HepG2 (cell line): ENCODE measurements at regions not wholly inside any gene's neighbourhood (a gene's known extent, or its start where the extent isn't known, plus 50 kb on each side); places are given as distances from the start of the nearest gene placed in this dataset.

Experiments
- ATAC-seq: fragments of 200-7000 bp; cut with Tn5 transposase; 3 replicates; pipeline ENCODE4 v1.9.1; 2020; ENCODE audit warnings: mild to moderate bottlenecking, moderate library complexity
- BruUV-seq: library from RNA; stranded (reverse); fragments of 400-500 nt; replicated peaks from 2 replicates; lab custom pipeline; 2021; lab: Mats Ljungman, UMichigan
- CTCF ChIA-PET: fragments of 300-600 bp; formaldehyde crosslinking; extraction: SDS; loops from one replicate; lab custom pipeline; 2021; ENCODE audit warnings: low total read pairs, inconsistent platforms, low intra/inter-chr PET ratio; lab: Yijun Ruan, JAX
- POLR2A ChIA-PET: fragments of 350-600 bp; sonication (Branson Sonifier 250); formaldehyde crosslinking; loops from one replicate; lab custom pipeline; 2020; ENCODE audit warnings: antibody characterized with exemption, inconsistent platforms; lab: Yijun Ruan, JAX
- DNase-seq: peaks from one replicate; pipeline ENCODE4 v3.0.0-alpha.2; 2015; ENCODE audit warnings: low spot score
- FAIRE-seq: peaks from 3 replicates; lab custom pipeline; 2011; peaks lifted over from hg19 to GRCh38; lab: Jason Lieb, UNC
- H2AFZ ChIP-seq: one replicate; pipeline ENCODE4 v1.6.1; 2011; ENCODE audit warnings: low read length, inconsistent platforms
- H3K27ac ChIP-seq: fragments of 300-600 bp; 3 replicates; pipeline ENCODE4 v1.8.0; 2011; ENCODE audit warnings: mixed run types, mild to moderate bottlenecking, mixed read lengths, low read length, inconsistent platforms; ENCODE audit not compliant: insufficient read depth; ENCODE audit errors: extremely low read length
- H3K27me3 ChIP-seq, 2 experiments: fragments of 200-600 bp in 1 of 2; 2 replicates in 1 of 2; 3 replicates in 1 of 2; pipeline versions ENCODE4 v1.6.0 to v1.8.0; 2011; ENCODE audit warnings: low read length in 2 of 2, mild to moderate bottlenecking in 2 of 2, moderate library complexity in 2 of 2, inconsistent platforms in 1 of 2; ENCODE audit not compliant: insufficient read depth in 2 of 2, control insufficient read depth in 1 of 2
- H3K36me3 ChIP-seq, 2 experiments: fragments of 200-600 bp in 1 of 2; replicated peaks in 1 of 2; 2 replicates in 1 of 2; 3 replicates in 1 of 2; pipeline versions ENCODE4 v1.5.1 to v1.8.0; 2011; ENCODE audit warnings: low read length in 2 of 2, inconsistent platforms in 1 of 2; ENCODE audit not compliant: insufficient read depth in 2 of 2, control insufficient read depth in 1 of 2
- H3K4me1 ChIP-seq: 2 replicates; pipeline ENCODE4 v1.5.1; 2012; ENCODE audit warnings: low read length, inconsistent platforms; ENCODE audit not compliant: insufficient read depth
- H3K4me2 ChIP-seq: 2 replicates; pipeline ENCODE4 v1.6.0; 2011; ENCODE audit warnings: low read depth, low read length, inconsistent platforms
- H3K4me3 ChIP-seq, 3 experiments: fragments of 200-600 bp in 1 of 3; sonication (generic), shearing (Covaris generic) in 1 of 3; replicated peaks in 1 of 3; 2 replicates each; pipeline ENCODE4 v1.5.1; 2011 to 2016; ENCODE audit warnings: low read length in 3 of 3, inconsistent platforms in 2 of 3, low read depth in 2 of 3, mild to moderate bottlenecking in 2 of 3, control low read depth in 1 of 3, mixed read lengths in 1 of 3; ENCODE audit not compliant: insufficient read depth in 1 of 3
- H3K79me2 ChIP-seq: one replicate; pipeline ENCODE4 v1.6.1; 2011; ENCODE audit warnings: low read length, inconsistent platforms; ENCODE audit not compliant: insufficient read depth
- H3K9ac ChIP-seq: 2 replicates; pipeline ENCODE4 v1.6.0; 2011; ENCODE audit warnings: mild to moderate bottlenecking, low read depth, low read length, inconsistent platforms; ENCODE audit not compliant: insufficient read depth
- H3K9me3 ChIP-seq: 2 replicates; pipeline ENCODE4 v1.5.1; 2012; ENCODE audit warnings: mild to moderate bottlenecking, low read length
- H4K20me1 ChIP-seq: 2 replicates; pipeline ENCODE4 v1.6.0; 2011; ENCODE audit warnings: inconsistent platforms, mild to moderate bottlenecking, low read length, moderate library complexity; ENCODE audit not compliant: insufficient read depth
- ATRX ChIP-seq: sonication (generic); formaldehyde crosslinking; IDR thresholded peaks from 2 replicates; pipeline ENCODE4 v1.4.0; 2020; ENCODE audit warnings: missing genetic modification reagents, borderline replicate concordance
- CBX5 ChIP-seq: sonication (generic); formaldehyde crosslinking; IDR thresholded peaks from 2 replicates; pipeline ENCODE4 v1.4.0; 2020; ENCODE audit warnings: missing genetic modification reagents, borderline replicate concordance
- GATAD1 ChIP-seq: IDR thresholded peaks from 2 replicates; pipeline ENCODE4 v1.6.1; 2016; ENCODE audit warnings: missing genetic modification reagents, missing compliant biosample characterization
- HDAC6 ChIP-seq: fragments of 200-600 bp; sonication (generic); IDR thresholded peaks from 2 replicates; pipeline ENCODE4 v1.7.0; 2017; ENCODE audit warnings: mild to moderate bottlenecking, antibody characterized with exemption, low read length, low read depth
- HOXA9 ChIP-seq: sonication (generic); formaldehyde crosslinking; IDR thresholded peaks from 2 replicates; pipeline ENCODE4 v1.8.1; 2022; ENCODE audit warnings: missing genetic modification reagents, mild to moderate bottlenecking, moderate library complexity, borderline replicate concordance
- MEIS1 ChIP-seq: sonication (generic); formaldehyde crosslinking; IDR thresholded peaks from 2 replicates; pipeline ENCODE4 v1.9.0; 2021; ENCODE audit warnings: mild to moderate bottlenecking, missing genetic modification reagents, moderate library complexity, borderline replicate concordance
- MEIS2 ChIP-seq: sonication (generic); formaldehyde crosslinking; IDR thresholded peaks from 2 replicates; pipeline ENCODE4 v1.9.0; 2021; ENCODE audit warnings: mild to moderate bottlenecking, missing genetic modification reagents
- TGIF2 ChIP-seq: IDR thresholded peaks from 2 replicates; pipeline ENCODE4 v1.6.1; 2016; ENCODE audit warnings: control low read depth, missing compliant biosample characterization
- YEATS4 ChIP-seq: sonication (generic); formaldehyde crosslinking; IDR thresholded peaks from 2 replicates; pipeline ENCODE4 v1.4.0; 2020; ENCODE audit warnings: missing genetic modification reagents, borderline replicate concordance
- ZFX ChIP-seq: sonication (generic); formaldehyde crosslinking; IDR thresholded peaks from 2 replicates; pipeline ENCODE4 v1.4.0; 2020; ENCODE audit warnings: mild to moderate bottlenecking, low read depth, missing genetic modification reagents, moderate library complexity
- ZNF10 ChIP-seq: sonication (generic); formaldehyde crosslinking; IDR thresholded peaks from 2 replicates; pipeline ENCODE4 v1.4.0; 2020; ENCODE audit warnings: mild to moderate bottlenecking, low read depth, missing genetic modification reagents, borderline replicate concordance
- ZNF3 ChIP-seq: IDR thresholded peaks from 2 replicates; pipeline ENCODE4 v1.7.0; 2017; ENCODE audit warnings: inconsistent platforms
- ZNF354B ChIP-seq: sonication (generic); formaldehyde crosslinking; IDR thresholded peaks from 2 replicates; pipeline ENCODE4 v1.8.0; 2022; ENCODE audit warnings: mild to moderate bottlenecking, missing genetic modification reagents
- ZNF567 ChIP-seq: sonication (generic); formaldehyde crosslinking; IDR thresholded peaks from 2 replicates; pipeline ENCODE4 v1.8.1; 2023; ENCODE audit warnings: mild to moderate bottlenecking, missing genetic modification reagents, borderline replicate concordance
- ZNF746 ChIP-seq: sonication (generic); formaldehyde crosslinking; IDR thresholded peaks from 2 replicates; pipeline ENCODE4 v1.8.0; 2022; ENCODE audit warnings: mild to moderate bottlenecking, missing genetic modification reagents
- ZNF768 ChIP-seq: sonication (generic); formaldehyde crosslinking; IDR thresholded peaks from 2 replicates; pipeline ENCODE4 v1.4.0; 2020; ENCODE audit warnings: missing genetic modification reagents
- ZSCAN25 ChIP-seq: sonication (generic); formaldehyde crosslinking; IDR thresholded peaks from 2 replicates; pipeline ENCODE4 v1.8.0; 2022; ENCODE audit warnings: mild to moderate bottlenecking, missing genetic modification reagents
- WGBS: methylation state at CpG from one replicate; pipeline ENCODE4 v1.1.6; 2017; ENCODE audit warnings: low lambda C conversion rate; 5-methylcytosine and 5-hydroxymethylcytosine counted together
- in situ Hi-C: cut with HindIII; loops from 2 replicates; pipeline ENCODE4 v1.10.0; 2017; ENCODE audit warnings: low pct_unique_long_range_greater_than_20kb; ENCODE audit not compliant: extremely low pct_ligation_motif_present
- intact Hi-C: fragments of 100-400 bp; cut with micrococcal nuclease; formaldehyde crosslinking; loops from one replicate; pipeline ENCODE4 v1.10.0; 2022; ENCODE audit not compliant: unreplicated experiment
- TF ChIP-seq, protein P1 (sequence below): sonication (generic); formaldehyde crosslinking; IDR thresholded peaks from 2 replicates; pipeline ENCODE4 v1.4.0; 2020; ENCODE audit warnings: missing genetic modification reagents, mild to moderate bottlenecking, borderline replicate concordance
- TF ChIP-seq, protein P2 (sequence below): sonication (generic); formaldehyde crosslinking; IDR thresholded peaks from 2 replicates; pipeline ENCODE4 v1.5.1; 2020; ENCODE audit warnings: missing genetic modification reagents, mild to moderate bottlenecking, borderline replicate concordance
- TF ChIP-seq, protein P3 (sequence below): sonication (generic); formaldehyde crosslinking; IDR thresholded peaks from 2 replicates; pipeline ENCODE4 v1.4.0; 2020; ENCODE audit warnings: missing genetic modification reagents, low read depth, mild to moderate bottlenecking, borderline replicate concordance

DNA sequence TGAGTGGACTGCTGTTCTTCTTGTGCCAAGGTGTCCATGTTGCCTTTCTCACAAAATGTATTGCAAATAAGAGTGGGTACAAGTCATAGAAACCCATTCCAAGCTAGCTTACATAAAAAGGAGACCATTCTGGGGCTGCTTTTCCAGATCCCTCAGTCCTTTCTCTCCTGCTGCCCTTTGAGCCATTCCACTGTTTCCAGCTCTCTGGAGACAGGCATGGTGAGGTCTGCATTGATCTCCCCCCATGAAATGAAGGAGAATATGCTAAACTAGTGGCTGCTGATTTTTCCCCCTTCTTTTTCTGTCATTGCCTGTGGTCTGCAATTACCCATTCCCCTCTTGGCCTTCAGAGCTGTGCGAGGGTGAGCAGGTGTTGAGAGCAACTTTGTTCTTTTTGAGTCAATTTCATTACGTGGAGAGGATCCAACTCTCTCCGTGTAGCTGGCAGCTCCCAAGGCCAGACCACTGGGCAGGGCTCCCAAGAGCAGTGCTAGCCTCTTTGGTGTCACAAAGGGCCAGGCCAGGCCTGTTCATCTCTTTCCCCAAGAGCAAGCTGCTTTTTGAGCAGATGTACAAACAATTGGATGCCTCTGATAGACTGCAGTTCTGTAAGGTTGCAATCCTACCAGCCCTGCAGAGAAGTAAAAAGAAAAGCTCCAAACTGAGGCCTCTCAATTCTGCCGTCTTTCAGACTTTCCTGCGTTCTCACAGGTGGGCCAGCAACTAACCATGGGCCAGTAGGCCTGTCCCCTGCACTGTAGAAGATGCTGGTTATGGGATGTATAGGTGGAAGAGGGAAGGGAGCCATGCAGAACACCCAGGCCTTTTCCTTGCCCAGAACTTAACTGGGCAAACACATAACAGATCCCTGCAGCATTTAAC is 96.1 kb upstream of the ARMC2 start:
- ChIA-PET POLR2A (interaction anchor here (0.8 to 1.7 kb wide), 4 partner anchors 8 to 193 kb away, joined by 3 to 4 read pairs (median 3); no protein-coding TSS in a partner anchor), CTCF (no interaction called here)
- no peaks in the 10 kb centered on the region; a peak in 1 of 5 replicates for H3K27me3 ChIP-seq
- BruUV-seq, result no TSS peak
- in situ Hi-C loops, result no loop called here
- no peaks in the 10 kb centered on the region for H3K9me3 ChIP-seq
- H3K36me3 ChIP-seq, result no peaks in the 10 kb centered on the region
- H3K4me1 ChIP-seq, result peaks cover 49% of the 10 kb centered on the region
- DNase-seq (no peak), FAIRE-seq (no peak), ATAC-seq (peak; percentile 85)
- intact Hi-C loops, result no loop called here
- H3K4me3 ChIP-seq, result peak overlapping the region in 1 of 3 experiments; percentile 29; a peak in 2 of 6 replicates
- no peak overlapping the region for H2AFZ ChIP-seq
- H4K20me1 ChIP-seq, result no peaks in the 10 kb centered on the region
- no peaks in the 10 kb centered on the region for H3K79me2 ChIP-seq
- peak overlapping the region; percentile 75 for H3K4me2 ChIP-seq
- peak overlapping the region; percentile 45 for H3K27ac ChIP-seq
- WGBS, result 22% methylated on average over 5 of the region's 5 CpGs
- H3K9ac ChIP-seq, result peak overlapping the region; percentile 18; the same call in 1 of the 2 replicates
- TF ChIP-seq, protein P1, sequence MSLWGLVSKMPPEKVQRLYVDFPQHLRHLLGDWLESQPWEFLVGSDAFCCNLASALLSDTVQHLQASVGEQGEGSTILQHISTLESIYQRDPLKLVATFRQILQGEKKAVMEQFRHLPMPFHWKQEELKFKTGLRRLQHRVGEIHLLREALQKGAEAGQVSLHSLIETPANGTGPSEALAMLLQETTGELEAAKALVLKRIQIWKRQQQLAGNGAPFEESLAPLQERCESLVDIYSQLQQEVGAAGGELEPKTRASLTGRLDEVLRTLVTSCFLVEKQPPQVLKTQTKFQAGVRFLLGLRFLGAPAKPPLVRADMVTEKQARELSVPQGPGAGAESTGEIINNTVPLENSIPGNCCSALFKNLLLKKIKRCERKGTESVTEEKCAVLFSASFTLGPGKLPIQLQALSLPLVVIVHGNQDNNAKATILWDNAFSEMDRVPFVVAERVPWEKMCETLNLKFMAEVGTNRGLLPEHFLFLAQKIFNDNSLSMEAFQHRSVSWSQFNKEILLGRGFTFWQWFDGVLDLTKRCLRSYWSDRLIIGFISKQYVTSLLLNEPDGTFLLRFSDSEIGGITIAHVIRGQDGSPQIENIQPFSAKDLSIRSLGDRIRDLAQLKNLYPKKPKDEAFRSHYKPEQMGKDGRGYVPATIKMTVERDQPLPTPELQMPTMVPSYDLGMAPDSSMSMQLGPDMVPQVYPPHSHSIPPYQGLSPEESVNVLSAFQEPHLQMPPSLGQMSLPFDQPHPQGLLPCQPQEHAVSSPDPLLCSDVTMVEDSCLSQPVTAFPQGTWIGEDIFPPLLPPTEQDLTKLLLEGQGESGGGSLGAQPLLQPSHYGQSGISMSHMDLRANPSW (CRISPR knock-in tag), result no peak
- TF ChIP-seq MEIS1 (no peak), GATAD1 (CRISPR knock-in tag) (no peak), ZSCAN25 (CRISPR knock-in tag) (no peak), YEATS4 (no peak), ZFX (CRISPR knock-in tag) (peak; percentile 65), TGIF2 (no peak), ZNF3 (CRISPR knock-in tag) (no peak), HOXA9 (CRISPR knock-in tag) (no peak), CBX5 (CRISPR knock-in tag) (no peak), ATRX (CRISPR knock-in tag) (no peak), HDAC6 (no peak), ZNF746 (no peak), ZNF768 (CRISPR knock-in tag) (no peak), ZNF10 (CRISPR knock-in tag) (no peak), ZNF567 (no peak), ZNF354B (CRISPR knock-in tag) (no peak), MEIS2 (CRISPR knock-in tag) (no peak)
- TF ChIP-seq, protein P2, sequence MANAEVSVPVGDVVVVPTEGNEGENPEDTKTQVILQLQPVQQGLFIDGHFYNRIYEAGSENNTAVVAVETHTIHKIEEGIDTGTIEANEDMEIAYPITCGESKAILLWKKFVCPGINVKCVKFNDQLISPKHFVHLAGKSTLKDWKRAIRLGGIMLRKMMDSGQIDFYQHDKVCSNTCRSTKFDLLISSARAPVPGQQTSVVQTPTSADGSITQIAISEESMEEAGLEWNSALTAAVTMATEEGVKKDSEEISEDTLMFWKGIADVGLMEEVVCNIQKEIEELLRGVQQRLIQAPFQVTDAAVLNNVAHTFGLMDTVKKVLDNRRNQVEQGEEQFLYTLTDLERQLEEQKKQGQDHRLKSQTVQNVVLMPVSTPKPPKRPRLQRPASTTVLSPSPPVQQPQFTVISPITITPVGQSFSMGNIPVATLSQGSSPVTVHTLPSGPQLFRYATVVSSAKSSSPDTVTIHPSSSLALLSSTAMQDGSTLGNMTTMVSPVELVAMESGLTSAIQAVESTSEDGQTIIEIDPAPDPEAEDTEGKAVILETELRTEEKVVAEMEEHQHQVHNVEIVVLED, result no peak
- TF ChIP-seq, protein P3, sequence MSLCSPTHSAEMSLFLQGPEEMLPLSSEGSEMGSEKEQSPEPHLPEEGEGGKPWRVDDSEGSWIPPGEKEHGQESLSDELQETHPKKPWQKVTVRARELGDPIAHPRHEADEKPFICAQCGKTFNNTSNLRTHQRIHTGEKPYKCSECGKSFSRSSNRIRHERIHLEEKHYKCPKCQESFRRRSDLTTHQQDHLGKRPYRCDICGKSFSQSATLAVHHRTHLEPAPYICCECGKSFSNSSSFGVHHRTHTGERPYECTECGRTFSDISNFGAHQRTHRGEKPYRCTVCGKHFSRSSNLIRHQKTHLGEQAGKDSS (CRISPR knock-in tag), result no peak
